HEK293T (cell line): ENCODE measurements at regions not wholly inside any gene's neighbourhood (a gene's known extent, or its start where the extent isn't known, plus 50 kb on each side); places are given as distances from the start of the nearest gene placed in this dataset.

ENCODE experiments used
- CTCF ChIA-PET: fragments of 350-600 bp; formaldehyde crosslinking; extraction: SDS; loops from one replicate; lab custom pipeline; 2021; ENCODE audit warnings: antibody characterized with exemption, inconsistent platforms; lab: Yijun Ruan, JAX
- POLR2A ChIA-PET: fragments of 350-600 bp; formaldehyde crosslinking; extraction: SDS; loops from one replicate; lab custom pipeline; 2020; ENCODE audit warnings: antibody characterized with exemption, inconsistent platforms; lab: Yijun Ruan, JAX
- DNase-seq: peaks from one replicate; pipeline ENCODE4 v3.0.0; 2012; ENCODE audit warnings: mixed read lengths; ENCODE audit errors: extremely low spot score
- ARNT ChIP-seq: fragments of 450-650 bp; IDR thresholded peaks from 2 replicates; pipeline ENCODE4 v1.6.1; 2017; ENCODE audit warnings: mild to moderate bottlenecking
- BHLHE40 ChIP-seq: fragments of 450-650 bp; IDR thresholded peaks from 2 replicates; pipeline ENCODE4 v1.6.1; 2016; ENCODE audit warnings: mild to moderate bottlenecking, moderate library complexity, borderline replicate concordance
- CTBP1 ChIP-seq: fragments of 450-650 bp; IDR thresholded peaks from 2 replicates; pipeline ENCODE4 v1.6.1; 2016; ENCODE audit warnings: borderline replicate concordance
- ELF4 ChIP-seq: fragments of 450-650 bp; IDR thresholded peaks from 2 replicates; pipeline ENCODE4 v1.6.1; 2017; ENCODE audit warnings: antibody characterized with exemption
- FOXA1 ChIP-seq: fragments of 450-650 bp; IDR thresholded peaks from 2 replicates; pipeline ENCODE4 v1.6.1; 2016; ENCODE audit warnings: mild to moderate bottlenecking
- FOXK2 ChIP-seq: fragments of 450-650 bp; IDR thresholded peaks from 2 replicates; pipeline ENCODE4 v1.6.1; 2016; ENCODE audit warnings: mild to moderate bottlenecking
- FOXM1 ChIP-seq: fragments of 450-650 bp; IDR thresholded peaks from 2 replicates; pipeline ENCODE4 v1.6.1; 2017; ENCODE audit warnings: mild to moderate bottlenecking, borderline replicate concordance
- HDGF ChIP-seq: fragments of 450-650 bp; IDR thresholded peaks from 2 replicates; pipeline ENCODE4 v1.6.1; 2017; ENCODE audit warnings: antibody characterized with exemption, borderline replicate concordance
- L3MBTL2 ChIP-seq: fragments of 450-650 bp; conservative IDR thresholded peaks from 2 replicates; pipeline ENCODE4 v1.6.1; 2016; ENCODE audit warnings: mild to moderate bottlenecking
- LEF1 ChIP-seq: fragments of 450-650 bp; IDR thresholded peaks from 2 replicates; pipeline ENCODE4 v1.6.1; 2017; ENCODE audit warnings: mild to moderate bottlenecking, borderline replicate concordance
- NFRKB ChIP-seq: fragments of 450-650 bp; IDR thresholded peaks from 2 replicates; pipeline ENCODE4 v1.6.1; 2016; ENCODE audit warnings: mild to moderate bottlenecking, moderate library complexity
- PKNOX1 ChIP-seq: fragments of 450-650 bp; IDR thresholded peaks from 2 replicates; pipeline ENCODE4 v1.6.1; 2016
- SP1 ChIP-seq: fragments of 450-650 bp; IDR thresholded peaks from 2 replicates; pipeline ENCODE4 v1.6.1; 2017
- SUZ12 ChIP-seq: fragments of 450-650 bp; IDR thresholded peaks from 2 replicates; pipeline ENCODE4 v1.6.1; 2016; ENCODE audit warnings: mild to moderate bottlenecking
- TARDBP ChIP-seq: fragments of 450-650 bp; IDR thresholded peaks from 2 replicates; pipeline ENCODE4 v1.6.1; 2016
- ZNF384 ChIP-seq: fragments of 450-650 bp; IDR thresholded peaks from 2 replicates; pipeline ENCODE4 v1.6.1; 2016

- ChIA-PET CTCF (no interaction called here), POLR2A (no interaction called here)
- DNase-seq: no peak
- no peak for TF ChIP-seq BHLHE40
- no peak for TF ChIP-seq NFRKB
- no peak for TF ChIP-seq LEF1
- TF ChIP-seq FOXK2: no peak
- no peak for TF ChIP-seq ZNF384
- TF ChIP-seq PKNOX1: no peak
- TF ChIP-seq SP1: no peak
- no peak for TF ChIP-seq ELF4
- no peak for TF ChIP-seq CTBP1
- no peak for TF ChIP-seq ARNT
- no peak for TF ChIP-seq SUZ12
- TF ChIP-seq TARDBP: no peak
- no peak for TF ChIP-seq FOXM1
- TF ChIP-seq FOXA1: no peak
- no peak for TF ChIP-seq HDGF
- TF ChIP-seq L3MBTL2: no peak
Observed at GRCh38 chr4:57910151-57910550, 800.0 kb upstream of the IGFBP7 start.

GRCh38 chr4:57905965-57906364 is 795.8 kb upstream of the IGFBP7 start:
- ChIA-PET CTCF (no interaction called here), POLR2A (no interaction called here)
- no peak for DNase-seq
- no peak for TF ChIP-seq FOXM1
- TF ChIP-seq ARNT: no peak
- TF ChIP-seq TARDBP: no peak
- TF ChIP-seq FOXA1: no peak
- no peak for TF ChIP-seq SP1
- no peak for TF ChIP-seq CTBP1
- TF ChIP-seq HDGF: no peak
- TF ChIP-seq ZNF384: no peak
- no peak for TF ChIP-seq BHLHE40

GRCh38 chr4:57877047-57877458 is 766.9 kb upstream of the IGFBP7 start:
- POLR2A ChIA-PET: no interaction called here
- TF ChIP-seq FOXM1: no peak
- no peak for TF ChIP-seq FOXK2
- TF ChIP-seq SP1: no peak
- no peak for TF ChIP-seq L3MBTL2
- TF ChIP-seq ELF4: no peak
- no peak for TF ChIP-seq LEF1
- no peak for TF ChIP-seq CTBP1
- TF ChIP-seq ZNF384: no peak
- no peak for TF ChIP-seq BHLHE40
- TF ChIP-seq PKNOX1: no peak
- no peak for TF ChIP-seq SUZ12

DNA sequence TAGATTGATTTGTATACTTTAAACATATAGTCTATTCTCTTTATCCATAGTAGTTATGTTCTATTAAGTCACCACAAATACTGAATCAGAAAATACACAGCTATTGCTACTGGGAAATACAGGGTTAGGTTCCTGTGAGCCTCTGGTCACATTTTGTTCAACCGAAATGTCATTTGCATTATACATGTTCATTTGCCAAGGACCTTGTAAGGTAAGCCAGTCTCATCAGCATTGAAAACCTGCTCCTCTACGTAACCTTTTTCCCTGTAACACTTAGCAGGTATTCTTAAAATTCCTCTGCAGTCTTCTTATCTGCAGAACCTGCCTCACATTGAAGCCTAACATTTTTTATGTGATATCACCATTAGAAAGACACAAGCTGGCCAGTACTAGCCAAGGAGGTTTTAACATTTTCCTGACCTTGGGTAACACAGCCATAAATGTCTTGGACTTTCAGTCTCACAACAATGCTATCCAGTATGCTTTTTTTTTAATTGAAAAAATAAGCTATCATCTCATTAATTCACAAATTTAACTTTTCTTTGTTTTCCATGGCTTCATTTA is 765.7 kb upstream of the IGFBP7 start:
- POLR2A ChIA-PET: no interaction called here
- CTCF ChIA-PET: no interaction called here
- no peak for DNase-seq
- no peak for TF ChIP-seq NFRKB
- TF ChIP-seq CTBP1: no peak
- TF ChIP-seq BHLHE40: no peak

More at GRCh38 chr4:57877047-57877458, 766.9 kb upstream of the IGFBP7 start:
- CTCF ChIA-PET: no interaction called here
- DNase-seq: no peak

DNA sequence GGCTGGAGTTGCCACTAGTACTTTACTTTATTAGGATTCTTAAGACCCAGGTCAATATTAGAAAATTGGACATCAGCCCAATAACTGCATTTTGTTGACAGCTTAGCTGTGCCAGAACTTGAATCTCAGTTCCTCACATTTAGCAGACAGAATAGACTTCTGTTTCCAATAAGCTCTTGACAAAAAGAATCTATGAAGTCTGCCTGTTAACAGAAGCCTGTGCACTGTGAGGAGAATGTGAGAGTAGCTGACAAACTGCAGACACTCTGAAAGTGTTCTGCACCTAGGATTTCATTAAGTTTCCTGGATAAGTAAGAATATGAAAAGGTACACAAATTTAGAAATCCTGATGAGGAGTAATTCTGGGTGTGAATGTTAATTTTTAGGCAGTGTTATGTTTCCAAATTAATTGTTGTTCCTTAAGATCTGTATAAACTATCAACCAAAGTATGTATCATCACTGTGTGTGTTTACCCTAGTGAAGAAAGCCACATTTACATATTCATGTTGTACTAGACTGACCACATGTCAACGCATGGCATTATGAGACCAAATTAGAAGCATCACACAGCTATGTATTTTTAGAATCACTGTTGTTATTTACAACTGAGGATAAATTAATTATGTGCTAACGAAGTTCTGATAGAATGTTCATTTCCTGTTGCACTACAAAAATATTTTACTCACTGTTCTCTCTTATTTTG is 756.4 kb upstream of the IGFBP7 start:
- CTCF ChIA-PET: no interaction called here
- POLR2A ChIA-PET: no interaction called here
- TF ChIP-seq LEF1 (no peak), ZNF384 (no peak), L3MBTL2 (no peak), PKNOX1 (no peak), HDGF (no peak), NFRKB (no peak), SP1 (no peak), FOXK2 (no peak), BHLHE40 (no peak)
- DNase-seq: no peak

DNA sequence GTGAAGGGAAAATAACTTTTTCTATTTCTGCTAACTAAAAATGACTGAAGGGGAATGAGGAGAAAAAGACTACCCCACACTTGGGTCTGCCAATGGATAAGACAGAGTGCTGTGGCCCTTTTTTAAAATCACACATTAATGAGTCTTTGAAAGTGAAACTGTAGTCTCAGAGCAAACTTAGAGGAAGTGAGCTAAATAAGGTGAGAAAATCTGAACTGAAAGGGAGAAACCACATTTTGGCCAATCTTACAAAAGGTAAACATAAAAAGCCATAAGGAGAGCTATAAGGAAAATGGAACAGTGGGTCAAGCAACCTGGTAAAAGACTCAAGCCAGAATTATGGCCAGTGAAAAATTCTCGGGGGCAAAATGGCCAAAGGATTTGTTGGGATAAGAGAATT is 755.1 kb upstream of the IGFBP7 start:
- CTCF ChIA-PET: no interaction called here
- DNase-seq: no peak
- POLR2A ChIA-PET: no interaction called here
- TF ChIP-seq HDGF (no peak), BHLHE40 (no peak), L3MBTL2 (no peak), FOXK2 (no peak), SUZ12 (no peak), FOXM1 (no peak), LEF1 (no peak), ZNF384 (no peak), CTBP1 (no peak), SP1 (no peak), NFRKB (no peak), ARNT (no peak), TARDBP (no peak), PKNOX1 (no peak), ELF4 (no peak), FOXA1 (no peak)
